SK-N-SH treated with all-trans-retinoic acid at 6 μM for 48 hours (cell line): ENCODE measurements at regions not wholly inside any gene's neighbourhood (a gene's known extent, or its start where the extent isn't known, plus 50 kb on each side); places are given as distances from the start of the nearest gene placed in this dataset.

Experiments used
- ATAC-seq: fragments of 200-7000 bp; cut with Tn5 transposase; 3 replicates; pipeline ENCODE4 v1.9.1; 2020; ENCODE audit warnings: mild to moderate bottlenecking, moderate library complexity
- ARNTL ChIP-seq: fragments of 450-650 bp; formaldehyde crosslinking; IDR thresholded peaks from 2 replicates; pipeline ENCODE4 v1.5.0; 2020; ENCODE audit warnings: low read depth, mild to moderate bottlenecking, moderate library complexity, borderline replicate concordance
- BACH2 ChIP-seq: fragments of 250-450 bp; sonication (Bioruptor Pico); IDR thresholded peaks from 2 replicates; pipeline ENCODE4 v1.9.0; 2021; ENCODE audit warnings: mild to moderate bottlenecking, borderline replicate concordance
- CREB5 ChIP-seq: fragments of 250-450 bp; sonication (Bioruptor Pico); IDR thresholded peaks from 2 replicates; pipeline ENCODE4 v1.5.1; 2020; ENCODE audit warnings: low read depth, mild to moderate bottlenecking, moderate library complexity
- CSDC2 ChIP-seq: fragments of 250-450 bp; sonication (Bioruptor Pico); IDR thresholded peaks from 2 replicates; pipeline ENCODE4 v1.5.0; 2020; ENCODE audit warnings: mild to moderate bottlenecking, moderate library complexity
- CSRNP3 ChIP-seq: fragments of 250-450 bp; sonication (Bioruptor Pico); IDR thresholded peaks from 2 replicates; pipeline ENCODE4 v1.5.1; 2021; ENCODE audit warnings: mild to moderate bottlenecking, moderate library complexity
- ESRRG ChIP-seq: fragments of 250-450 bp; sonication (Bioruptor Pico); IDR thresholded peaks from 2 replicates; pipeline ENCODE4 v1.6.1; 2021; ENCODE audit warnings: mild to moderate bottlenecking
- GLIS3 ChIP-seq: fragments of 250-450 bp; sonication (Bioruptor Pico); IDR thresholded peaks from 2 replicates; pipeline ENCODE4 v1.5.0; 2020; ENCODE audit warnings: mild to moderate bottlenecking, moderate library complexity
- ISL1 ChIP-seq: fragments of 250-450 bp; sonication (Bioruptor Pico); IDR thresholded peaks from 2 replicates; pipeline ENCODE4 v2.1.2; 2022; ENCODE audit warnings: mild to moderate bottlenecking, moderate library complexity
- OSR1 ChIP-seq: fragments of 250-450 bp; sonication (Bioruptor Pico); IDR thresholded peaks from 2 replicates; pipeline ENCODE4 v1.8.0; 2022; ENCODE audit warnings: moderate library complexity, mild to moderate bottlenecking, inconsistent platforms
- PATZ1 ChIP-seq: fragments of 250-450 bp; sonication (Bioruptor Pico); IDR thresholded peaks from 2 replicates; pipeline ENCODE4 v1.8.0; 2020; ENCODE audit warnings: mild to moderate bottlenecking, moderate library complexity, borderline replicate concordance
- POU6F1 ChIP-seq: fragments of 250-450 bp; sonication (Bioruptor Pico); IDR thresholded peaks from 2 replicates; pipeline ENCODE4 v1.8.0; 2021; ENCODE audit warnings: low read depth, mild to moderate bottlenecking, moderate library complexity, borderline replicate concordance
- PPARA ChIP-seq: fragments of 250-450 bp; sonication (Bioruptor Pico); IDR thresholded peaks from 2 replicates; pipeline ENCODE4 v1.5.0; 2020; ENCODE audit warnings: mild to moderate bottlenecking, borderline replicate concordance
- RARB ChIP-seq: fragments of 250-450 bp; sonication (Bioruptor Pico); IDR thresholded peaks from 2 replicates; pipeline ENCODE4 v1.8.0; 2021; ENCODE audit warnings: mild to moderate bottlenecking, moderate library complexity
- SNAI2 ChIP-seq: fragments of 250-450 bp; sonication (Bioruptor Pico); IDR thresholded peaks from 2 replicates; pipeline ENCODE4 v1.5.0; 2020; ENCODE audit warnings: mild to moderate bottlenecking, moderate library complexity
- TCF4 ChIP-seq: fragments of 250-450 bp; sonication (Bioruptor Pico); IDR thresholded peaks from 2 replicates; pipeline ENCODE4 v1.8.0; 2021; ENCODE audit warnings: mild to moderate bottlenecking, moderate library complexity, borderline replicate concordance
- ZFP3 ChIP-seq: fragments of 250-450 bp; sonication (Bioruptor Pico); IDR thresholded peaks from 2 replicates; pipeline ENCODE4 v1.5.0; 2020; ENCODE audit warnings: mild to moderate bottlenecking, moderate library complexity
- ZFP30 ChIP-seq: fragments of 450-650 bp; formaldehyde crosslinking; IDR thresholded peaks from 2 replicates; pipeline ENCODE4 v1.5.0; 2022; ENCODE audit warnings: mild to moderate bottlenecking, moderate library complexity
- ZNF565 ChIP-seq: fragments of 450-650 bp; formaldehyde crosslinking; conservative IDR thresholded peaks from 2 replicates; pipeline ENCODE4 v1.5.0; 2020; ENCODE audit warnings: low read depth, mild to moderate bottlenecking, moderate library complexity
- ZNF70 ChIP-seq: fragments of 450-650 bp; formaldehyde crosslinking; IDR thresholded peaks from 2 replicates; pipeline ENCODE4 v1.5.0; 2020; ENCODE audit warnings: mild to moderate bottlenecking, moderate library complexity
- ZNF8 ChIP-seq: fragments of 450-650 bp; formaldehyde crosslinking; IDR thresholded peaks from 2 replicates; pipeline ENCODE4 v1.5.0; 2020; ENCODE audit warnings: mild to moderate bottlenecking, moderate library complexity

GRCh38 chr16:14365200-14365851 lies 264.7 kb downstream of the PARN start:
- TF ChIP-seq POU6F1 (CRISPR knock-in tag) (no peak), CSRNP3 (no peak), ESRRG (CRISPR knock-in tag) (no peak), RARB (CRISPR knock-in tag) (no peak), PPARA (no peak), CSDC2 (CRISPR knock-in tag) (no peak), ISL1 (CRISPR knock-in tag) (no peak), TCF4 (no peak), ARNTL (CRISPR knock-in tag) (no peak), ZFP30 (CRISPR knock-in tag) (no peak), ZNF70 (no peak), ZFP3 (CRISPR knock-in tag) (no peak), GLIS3 (CRISPR knock-in tag) (no peak), SNAI2 (no peak), BACH2 (CRISPR knock-in tag) (no peak), PATZ1 (CRISPR knock-in tag) (no peak), CREB5 (no peak), OSR1 (CRISPR knock-in tag) (no peak), ZNF565 (CRISPR knock-in tag) (no peak), ZNF8 (CRISPR knock-in tag) (no peak)

GRCh38 chr16:14364386-14365199 lies 265.5 kb downstream of the PARN start:
- no peak for ATAC-seq
- TF ChIP-seq ZNF8 (CRISPR knock-in tag) = no peak
- no peak for TF ChIP-seq SNAI2
- TF ChIP-seq ZFP3 (CRISPR knock-in tag) = no peak
- TF ChIP-seq POU6F1 (CRISPR knock-in tag) = no peak
- no peak for TF ChIP-seq CSDC2 (CRISPR knock-in tag)
- no peak for TF ChIP-seq ESRRG (CRISPR knock-in tag)
- no peak for TF ChIP-seq GLIS3 (CRISPR knock-in tag)
- TF ChIP-seq ISL1 (CRISPR knock-in tag) = no peak
- TF ChIP-seq ZFP30 (CRISPR knock-in tag) = no peak
- no peak for TF ChIP-seq PPARA

More at GRCh38 chr16:14365200-14365851, 264.7 kb downstream of the PARN start:
- no peak for ATAC-seq

GRCh38 chr16:14364112-14364385 lies 266.0 kb downstream of the PARN start:
- no peak for TF ChIP-seq TCF4
- no peak for TF ChIP-seq BACH2 (CRISPR knock-in tag)
- no peak for TF ChIP-seq ISL1 (CRISPR knock-in tag)
- TF ChIP-seq, all 23 proteins: peak for 0
- ATAC-seq = no peak
